Mesendoderm (in vitro differentiated cells): ENCODE measurements at regions not wholly inside any gene's neighbourhood (a gene's known extent, or its start where the extent isn't known, plus 50 kb on each side); places are given as distances from the start of the nearest gene placed in this dataset.

Experiments
- DNase-seq: peaks from one replicate; pipeline ENCODE4 v3.0.0; 2013
- H2AK5ac ChIP-seq: 2 replicates; pipeline ENCODE4 v1.6.1; 2013; ENCODE audit warnings: low read length, inconsistent platforms
- H2BK120ac ChIP-seq: 2 replicates; pipeline ENCODE4 v1.6.1; 2013; ENCODE audit warnings: low read depth, mild to moderate bottlenecking, low read length, moderate library complexity, mixed read lengths
- H2BK15ac ChIP-seq: replicated peaks from 2 replicates; pipeline ENCODE4 v1.6.1; 2013; ENCODE audit warnings: low read depth, mild to moderate bottlenecking, moderate library complexity
- H2BK5ac ChIP-seq: 2 replicates; pipeline ENCODE4 v1.6.1; 2013; ENCODE audit warnings: low read length, inconsistent platforms
- H3K18ac ChIP-seq: 2 replicates; pipeline ENCODE4 v1.6.1; 2013; ENCODE audit warnings: mild to moderate bottlenecking, low read length, mixed read lengths
- H3K23ac ChIP-seq: one replicate; pipeline ENCODE4 v1.6.1; 2013; ENCODE audit warnings: low read length
- H3K27ac ChIP-seq: 2 replicates; pipeline ENCODE4 v1.5.1; 2013; ENCODE audit warnings: low read depth, mild to moderate bottlenecking, inconsistent platforms, low read length, moderate library complexity
- H3K27me3 ChIP-seq: 2 replicates; pipeline ENCODE4 v1.6.1; 2013; ENCODE audit warnings: low read length, control low read depth, mild to moderate bottlenecking, inconsistent platforms; ENCODE audit not compliant: insufficient read depth, poor library complexity
- H3K36me3 ChIP-seq: 2 replicates; pipeline ENCODE4 v1.6.1; 2013; ENCODE audit warnings: low read length, inconsistent platforms; ENCODE audit not compliant: control insufficient read depth, insufficient read depth
- H3K4ac ChIP-seq: one replicate; pipeline ENCODE4 v1.6.1; 2013; ENCODE audit warnings: low read depth, mild to moderate bottlenecking, low read length, moderate library complexity
- H3K4me1 ChIP-seq: 2 replicates; pipeline ENCODE4 v1.6.1; 2013; ENCODE audit warnings: low read depth, low read length, inconsistent platforms; ENCODE audit not compliant: control insufficient read depth
- H3K4me2 ChIP-seq: 2 replicates; pipeline ENCODE4 v1.6.1; 2013; ENCODE audit warnings: low read length
- H3K4me3 ChIP-seq: 2 replicates; pipeline ENCODE4 v1.5.1; 2013; ENCODE audit warnings: mild to moderate bottlenecking, low read length
- H3K56ac ChIP-seq: one replicate; pipeline ENCODE4 v1.6.1; 2013; ENCODE audit warnings: low read length
- H3K79me1 ChIP-seq: 2 replicates; pipeline ENCODE4 v1.6.1; 2013; ENCODE audit warnings: low read length, inconsistent platforms
- H3K79me2 ChIP-seq: 2 replicates; pipeline ENCODE4 v1.6.1; 2013; ENCODE audit warnings: mild to moderate bottlenecking, low read length; ENCODE audit not compliant: control insufficient read depth, insufficient read depth
- H3K9ac ChIP-seq: 2 replicates; pipeline ENCODE4 v1.6.1; 2013; ENCODE audit warnings: low read length, inconsistent platforms
- H4K5ac ChIP-seq: one replicate; pipeline ENCODE4 v1.6.1; 2013; ENCODE audit warnings: low read length
- H4K8ac ChIP-seq: one replicate; pipeline ENCODE4 v1.6.1; 2013; ENCODE audit warnings: low read depth, mild to moderate bottlenecking, control low read depth, low read length, moderate library complexity
- WGBS: extraction: QIAGEN DNeasy Blood & Tissue Kit; methylation state at CpG from one replicate; pipeline ENCODE4 v1.1.7; 2013; ENCODE audit warnings: low lambda C conversion rate, missing lambda C conversion rate; ENCODE audit not compliant: insufficient coverage; ENCODE audit errors: extremely low coverage; 5-methylcytosine and 5-hydroxymethylcytosine counted together

DNA sequence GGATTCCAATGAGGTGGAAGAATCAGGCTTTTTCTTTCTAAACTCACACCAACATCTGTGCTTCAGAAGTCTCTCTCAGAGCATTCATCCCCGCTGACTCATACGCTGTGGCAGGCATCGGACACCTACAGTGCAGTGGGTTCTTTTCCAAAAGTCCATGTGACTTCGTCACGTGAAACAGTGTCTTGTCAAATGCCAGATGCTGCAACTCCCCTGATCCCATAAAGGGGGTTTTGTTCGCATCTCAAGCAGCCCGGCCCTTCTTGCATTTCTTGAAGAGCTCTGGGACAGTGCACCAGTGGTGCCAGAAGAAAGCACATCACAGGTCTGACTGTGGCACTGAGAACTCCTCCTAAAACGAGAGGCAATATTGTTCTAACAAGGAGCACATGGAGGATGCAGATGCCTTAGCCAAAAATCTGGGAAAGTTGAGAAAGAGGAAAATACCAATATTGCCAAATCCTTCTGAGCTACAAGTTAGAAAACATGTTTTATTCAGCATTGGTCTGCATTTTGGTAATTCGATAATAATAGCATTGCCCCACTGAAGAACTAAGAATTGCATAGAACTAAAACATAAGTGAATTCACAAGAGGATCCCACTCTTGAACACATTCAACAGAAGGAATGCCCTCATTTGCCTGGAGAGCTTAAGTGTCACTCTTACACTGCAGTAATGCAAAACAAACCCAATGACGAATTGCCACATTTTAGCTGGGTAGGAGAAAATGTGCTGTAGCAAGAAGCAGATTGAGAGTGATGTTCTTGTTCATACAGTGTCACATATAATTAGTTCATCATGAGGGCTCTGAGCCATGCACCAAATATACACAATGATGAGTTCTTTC is 204.4 kb downstream of the CXCL12 start:
- H3K4me3 ChIP-seq, result no peak overlapping the region
- H3K79me1 ChIP-seq, result no peaks in the 10 kb centered on the region
- no peak overlapping the region for H2BK120ac ChIP-seq
- H2BK15ac ChIP-seq, result no peak overlapping the region
- no peak overlapping the region for H3K56ac ChIP-seq
- no peak overlapping the region for H3K23ac ChIP-seq
- WGBS, result no CpG with 5 or more reads among the region's 10 CpGs
- H2AK5ac ChIP-seq, result no peak overlapping the region
- no peaks in the 10 kb centered on the region for H3K4me1 ChIP-seq
- no peak overlapping the region for H2BK5ac ChIP-seq
- no peak overlapping the region for H3K18ac ChIP-seq
- no peak overlapping the region for H3K9ac ChIP-seq
- H4K8ac ChIP-seq, result no peak overlapping the region
- H3K36me3 ChIP-seq, result no peaks in the 10 kb centered on the region
- H3K4me2 ChIP-seq, result no peak overlapping the region
- no peak overlapping the region for H3K27ac ChIP-seq
- H3K4ac ChIP-seq, result no peak overlapping the region
- H3K79me2 ChIP-seq, result no peaks in the 10 kb centered on the region
- peak; percentile 9 for DNase-seq
- no peaks in the 10 kb centered on the region for H3K27me3 ChIP-seq
- no peak overlapping the region for H4K5ac ChIP-seq

DNA sequence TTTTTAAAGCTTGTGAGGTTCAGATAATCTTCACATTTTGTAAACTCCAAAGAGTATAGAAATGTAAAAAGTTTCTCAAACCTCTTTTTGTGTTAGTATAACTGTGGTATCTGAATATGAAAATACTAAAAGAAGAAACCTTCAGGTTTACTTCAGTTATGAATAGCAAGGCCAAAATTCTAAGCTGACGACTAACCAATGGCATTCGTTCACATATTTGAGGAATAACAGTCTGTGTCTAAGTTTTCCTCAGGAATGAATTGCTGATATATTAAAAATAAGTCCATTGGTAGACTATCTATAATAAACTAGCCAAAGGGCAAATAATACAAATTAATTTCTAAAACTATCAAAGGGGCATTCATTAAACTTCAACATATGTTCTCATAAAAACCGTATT is 206.0 kb downstream of the CXCL12 start:
- H3K23ac ChIP-seq, result no peak overlapping the region
- H3K27ac ChIP-seq, result no peak overlapping the region
- no peak overlapping the region for H2BK15ac ChIP-seq
- no peak overlapping the region for H2BK5ac ChIP-seq
- no peak overlapping the region for H2AK5ac ChIP-seq
- no peak overlapping the region for H4K8ac ChIP-seq
- no peaks in the 10 kb centered on the region for H3K79me1 ChIP-seq
- H3K27me3 ChIP-seq, result no peaks in the 10 kb centered on the region
- H3K4me3 ChIP-seq, result no peak overlapping the region
- DNase-seq, result no peak
- no peak overlapping the region for H4K5ac ChIP-seq
- no peak overlapping the region for H3K56ac ChIP-seq
- H3K18ac ChIP-seq, result no peak overlapping the region
- H3K9ac ChIP-seq, result no peak overlapping the region
- no peaks in the 10 kb centered on the region for H3K4me1 ChIP-seq
- no peak overlapping the region for H3K4ac ChIP-seq
- no peak overlapping the region for H3K4me2 ChIP-seq
- H2BK120ac ChIP-seq, result no peak overlapping the region
- no peaks in the 10 kb centered on the region for H3K36me3 ChIP-seq
- H3K79me2 ChIP-seq, result no peaks in the 10 kb centered on the region
- no CpG with 5 or more reads among the region's 3 CpGs for WGBS

DNA sequence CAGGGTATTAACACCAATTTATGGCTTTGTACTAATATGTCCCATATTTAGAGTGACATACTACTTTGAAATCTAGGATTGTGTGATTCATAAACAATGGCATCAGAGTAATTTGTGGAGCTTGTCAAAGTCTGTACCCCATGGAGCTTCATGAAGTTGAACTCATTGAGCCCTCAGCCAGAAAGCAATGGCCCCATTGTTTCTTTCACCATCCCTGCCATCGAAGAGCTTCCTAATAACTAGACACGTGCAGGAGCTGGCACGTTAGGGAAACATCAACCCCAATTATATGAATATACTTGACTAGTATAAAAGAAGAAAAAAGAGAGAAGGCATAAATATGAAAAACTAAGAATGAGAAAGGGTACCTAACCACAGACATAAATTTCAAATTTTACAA is 206.6 kb downstream of the CXCL12 start:
- Histone ChIP-seq H3K4ac (no peak overlapping the region), H3K4me2 (no peak overlapping the region), H3K9ac (no peak overlapping the region), H3K27me3 (no peaks in the 10 kb centered on the region), H3K4me1 (no peaks in the 10 kb centered on the region), H3K79me1 (no peaks in the 10 kb centered on the region), H3K23ac (no peak overlapping the region), H2BK120ac (no peak overlapping the region), H3K18ac (no peak overlapping the region), H3K4me3 (no peak overlapping the region), H3K56ac (no peak overlapping the region), H3K27ac (no peak overlapping the region), H3K36me3 (no peaks in the 10 kb centered on the region), H2BK5ac (no peak overlapping the region), H4K5ac (no peak overlapping the region), H3K79me2 (no peaks in the 10 kb centered on the region), H2AK5ac (no peak overlapping the region), H4K8ac (no peak overlapping the region), H2BK15ac (no peak overlapping the region)
- DNase-seq, result no peak
- WGBS, result no CpG with 5 or more reads among the region's 3 CpGs

DNA sequence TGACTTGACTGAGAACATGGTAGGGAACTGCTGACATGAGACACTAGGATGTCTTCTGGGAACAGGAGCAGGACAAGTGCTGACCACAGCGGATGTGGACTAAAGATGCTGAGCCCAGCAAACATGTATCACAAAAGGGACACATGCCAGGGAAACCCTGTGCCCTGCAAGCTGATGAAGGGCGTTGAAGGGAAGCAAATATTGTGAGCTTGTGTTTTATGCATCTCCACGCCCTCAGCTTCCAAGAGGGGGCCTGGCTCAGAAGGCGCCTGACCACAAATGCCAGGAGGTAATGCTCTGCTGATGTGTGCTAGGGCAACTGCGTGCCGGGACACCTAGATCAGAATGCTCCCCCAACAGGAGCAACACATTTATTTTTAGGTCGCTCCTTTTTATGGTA is 207.3 kb downstream of the CXCL12 start:
- Histone ChIP-seq H3K79me2 (no peaks in the 10 kb centered on the region), H4K8ac (no peak overlapping the region), H2BK120ac (no peak overlapping the region), H3K9ac (no peak overlapping the region), H3K79me1 (no peaks in the 10 kb centered on the region), H2AK5ac (no peak overlapping the region), H2BK5ac (no peak overlapping the region), H3K27me3 (no peaks in the 10 kb centered on the region), H3K56ac (no peak overlapping the region), H3K4me1 (no peaks in the 10 kb centered on the region), H3K4ac (no peak overlapping the region), H3K18ac (no peak overlapping the region), H3K4me2 (no peak overlapping the region), H2BK15ac (no peak overlapping the region), H4K5ac (no peak overlapping the region), H3K27ac (no peak overlapping the region), H3K23ac (no peak overlapping the region), H3K36me3 (no peaks in the 10 kb centered on the region), H3K4me3 (no peak overlapping the region)
- no peak for DNase-seq
- WGBS, result no CpG with 5 or more reads among the region's 7 CpGs

DNA sequence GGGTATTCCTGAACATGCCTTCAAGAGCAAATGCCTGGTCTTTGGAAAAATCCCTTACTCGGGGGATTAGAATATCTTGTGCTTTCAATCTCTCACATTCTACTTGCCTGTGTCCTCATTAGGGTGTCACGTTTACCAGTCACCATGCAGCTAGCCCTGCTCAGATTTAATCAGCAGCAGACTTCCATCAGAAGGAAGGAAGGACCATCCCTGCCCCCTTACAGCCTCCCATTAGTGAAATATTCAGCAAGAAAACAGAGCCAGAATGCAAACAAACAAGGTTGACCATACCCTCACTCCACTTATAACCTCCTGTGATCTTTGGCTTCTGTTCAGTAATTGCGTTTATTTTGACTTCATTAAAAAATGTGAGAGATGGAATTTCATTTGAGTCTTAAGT is 208.6 kb downstream of the CXCL12 start:
- no CpG with 5 or more reads among the region's 3 CpGs for WGBS
- Histone ChIP-seq H3K23ac (no peak overlapping the region), H3K27me3 (no peaks in the 10 kb centered on the region)

DNA sequence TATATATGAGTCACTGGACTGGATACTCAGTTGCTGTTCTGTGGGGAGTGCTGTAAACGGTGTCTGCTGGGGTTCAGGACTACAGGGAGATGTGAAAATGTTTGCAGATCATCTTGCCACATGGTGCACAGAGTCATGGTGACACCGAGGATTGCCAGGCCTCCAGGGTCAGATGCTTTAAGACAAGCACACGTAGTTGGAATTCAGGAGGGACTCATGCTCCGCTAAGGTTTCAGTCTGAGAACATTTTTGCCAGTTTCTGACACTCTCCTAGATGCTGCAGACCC is 211.3 kb downstream of the CXCL12 start:
- no peaks in the 10 kb centered on the region for H3K79me1 ChIP-seq
- no peak overlapping the region for H2BK5ac ChIP-seq
- DNase-seq, result no peak
- H4K5ac ChIP-seq, result no peak overlapping the region
- H3K56ac ChIP-seq, result no peak overlapping the region
- H3K36me3 ChIP-seq, result no peaks in the 10 kb centered on the region
- no peak overlapping the region for H3K4ac ChIP-seq
- no peak overlapping the region for H3K9ac ChIP-seq
- H3K27me3 ChIP-seq, result no peaks in the 10 kb centered on the region
- H4K8ac ChIP-seq, result no peak overlapping the region
- no peak overlapping the region for H2AK5ac ChIP-seq
- no peak overlapping the region for H3K27ac ChIP-seq
- H2BK15ac ChIP-seq, result no peak overlapping the region
- H3K18ac ChIP-seq, result no peak overlapping the region
- no peaks in the 10 kb centered on the region for H3K4me1 ChIP-seq
- no peak overlapping the region for H3K23ac ChIP-seq
- no peak overlapping the region for H3K4me2 ChIP-seq
- H2BK120ac ChIP-seq, result no peak overlapping the region
- no peak overlapping the region for H3K4me3 ChIP-seq
- H3K79me2 ChIP-seq, result no peaks in the 10 kb centered on the region
- WGBS, result no CpG with 5 or more reads among the region's 4 CpGs

More for the DNA sequence above, 208.6 kb downstream of the CXCL12 start:
- Histone ChIP-seq H3K9ac (no peak overlapping the region), H3K27ac (no peak overlapping the region), H2AK5ac (no peak overlapping the region), H3K4ac (no peak overlapping the region), H3K56ac (no peak overlapping the region), H3K4me3 (no peak overlapping the region), H3K36me3 (no peaks in the 10 kb centered on the region), H4K5ac (no peak overlapping the region), H3K4me1 (no peaks in the 10 kb centered on the region), H3K18ac (no peak overlapping the region), H2BK15ac (no peak overlapping the region), H3K4me2 (no peak overlapping the region), H2BK120ac (no peak overlapping the region), H2BK5ac (no peak overlapping the region), H3K79me1 (no peaks in the 10 kb centered on the region), H3K79me2 (no peaks in the 10 kb centered on the region), H4K8ac (no peak overlapping the region)
- peak; percentile 9 for DNase-seq
